Activated naive CD8-positive, alpha-beta T cell treated with anti-CD3 and anti-CD28 coated beads, Interleukin-2, amount 50 U/mL, for 16 hours (primary cell): ENCODE measurements at regions not wholly inside any gene's neighbourhood (a gene's known extent, or its start where the extent isn't known, plus 50 kb on each side); places are given as distances from the start of the nearest gene placed in this dataset.
"Not testable (repeated sequence)": the region's sequence is repeated elsewhere in the genome, so short reads cannot be mapped to it uniquely, and the experiment has no call there.

ENCODE experiments used
- DNase-seq: peaks from one replicate; pipeline ENCODE4 v3.0.0-alpha.2; 2020; ENCODE audit warnings: low read depth, low spot score

GRCh38 chr2:76027761-76028160 is 317.0 kb upstream of the GCFC2 start:
- no peak for DNase-seq

GRCh38 chr2:76019128-76019527 is 308.4 kb upstream of the GCFC2 start:
- DNase-seq: no peak

GRCh38 chr2:76009484-76009883 is 298.8 kb upstream of the GCFC2 start:
- no peak for DNase-seq

GRCh38 chr2:76008001-76008702 is 297.4 kb upstream of the GCFC2 start:
- no peak for DNase-seq

- DNase-seq: no peak
Measured at GRCh38 chr2:76000425-76000824, 289.7 kb upstream of the GCFC2 start.

GRCh38 chr2:75998451-75998850 is 287.7 kb upstream of the GCFC2 start:
- DNase-seq: no peak

GRCh38 chr2:75994759-75995158 is 284.0 kb upstream of the GCFC2 start:
- no peak for DNase-seq

GRCh38 chr2:75988622-75989021 is 277.9 kb upstream of the GCFC2 start:
- DNase-seq: not testable (repeated sequence)

- DNase-seq: no peak
Measured at GRCh38 chr2:75986617-75987016, 275.9 kb upstream of the GCFC2 start.

- DNase-seq: no peak
Measured at GRCh38 chr2:75982719-75983118, 272.0 kb upstream of the GCFC2 start.

- no peak for DNase-seq
Measured at GRCh38 chr2:75964646-75965045, 253.9 kb upstream of the GCFC2 start.

- DNase-seq: no peak
Measured at GRCh38 chr2:75960472-75961009, 249.8 kb upstream of the GCFC2 start.

GRCh38 chr2:75959724-75960471 is 249.2 kb upstream of the GCFC2 start:
- DNase-seq: no peak

- DNase-seq: no peak
Measured at GRCh38 chr2:75954761-75955160, 244.0 kb upstream of the GCFC2 start.

- DNase-seq: no peak
Measured at GRCh38 chr2:75952173-75952572, 241.5 kb upstream of the GCFC2 start.

GRCh38 chr2:75949385-75950030 is 238.8 kb upstream of the GCFC2 start:
- DNase-seq: no peak

- no peak for DNase-seq
Measured at GRCh38 chr2:75936311-75936710, 225.6 kb upstream of the GCFC2 start.

- no peak for DNase-seq
Measured at GRCh38 chr2:75932996-75933395, 222.3 kb upstream of the GCFC2 start.

GRCh38 chr2:75928093-75928492 is 217.4 kb upstream of the GCFC2 start:
- DNase-seq: no peak

- DNase-seq: no peak
Measured at GRCh38 chr2:75925331-75926024, 214.8 kb upstream of the GCFC2 start.

- no peak for DNase-seq
Measured at GRCh38 chr2:75922191-75922590, 211.5 kb upstream of the GCFC2 start.
